Glutamatergic neuron (in vitro differentiated cells): ENCODE measurements at regions not wholly inside any gene's neighbourhood (a gene's known extent, or its start where the extent isn't known, plus 50 kb on each side); places are given as distances from the start of the nearest gene placed in this dataset.

Source experiments
- DNase-seq: peaks from one replicate; pipeline ENCODE4 v3.0.0; 2022
- H3K27ac Mint-ChIP-seq: one replicate; pipeline ENCODE4 v1.8.0; 2020; ENCODE audit warnings: mild to moderate bottlenecking, mixed read lengths, inconsistent platforms; ENCODE audit not compliant: unreplicated experiment
- H3K27me3 Mint-ChIP-seq: one replicate; pipeline ENCODE4 v1.8.0; 2020; ENCODE audit warnings: mild to moderate bottlenecking, moderate library complexity, mixed read lengths, inconsistent platforms; ENCODE audit not compliant: unreplicated experiment
- H3K36me3 Mint-ChIP-seq: one replicate; pipeline ENCODE4 v1.8.0; 2020; ENCODE audit warnings: mild to moderate bottlenecking, mixed read lengths, inconsistent platforms; ENCODE audit not compliant: unreplicated experiment
- H3K4me1 Mint-ChIP-seq: one replicate; pipeline ENCODE4 v1.8.0; 2020; ENCODE audit warnings: mild to moderate bottlenecking, low read depth, mixed read lengths, inconsistent platforms; ENCODE audit not compliant: unreplicated experiment
- H3K4me3 Mint-ChIP-seq: one replicate; pipeline ENCODE4 v1.8.0; 2020; ENCODE audit warnings: mild to moderate bottlenecking, mixed read lengths, inconsistent platforms; ENCODE audit not compliant: unreplicated experiment
- H3K9me3 Mint-ChIP-seq: one replicate; pipeline ENCODE4 v1.8.0; 2020; ENCODE audit warnings: mild to moderate bottlenecking, moderate library complexity, mixed read lengths, inconsistent platforms; ENCODE audit not compliant: unreplicated experiment
- CTCF ChIP-seq: fragments of 200-600 bp; sonication (generic); IDR thresholded peaks from one replicate; pipeline ENCODE4 v1.5.0; 2021; ENCODE audit not compliant: partially characterized antibody, unreplicated experiment

- H3K36me3 Mint-ChIP-seq, result peaks cover 4% of the 10 kb centered on the region
These were observed 642.0 kb downstream of the MID1IP1 start for GRCh38 chrX:39443240-39443639.

GRCh38 chrX:39445336-39445735, 644.1 kb downstream of the MID1IP1 start:
- no peak overlapping the region for H3K27ac Mint-ChIP-seq

More at GRCh38 chrX:39443240-39443639, 642.0 kb downstream of the MID1IP1 start:
- no peak for TF ChIP-seq CTCF
- Mint-ChIP-seq H3K4me3 (no peak overlapping the region), H3K27me3 (peaks cover 4% of the 10 kb centered on the region), H3K9me3 (peaks cover 9% of the 10 kb centered on the region), H3K4me1 (no peaks in the 10 kb centered on the region), H3K27ac (no peak overlapping the region)
- no peak for DNase-seq

GRCh38 chrX:39449352-39449751, 648.1 kb downstream of the MID1IP1 start:
- H3K27ac Mint-ChIP-seq, result no peak overlapping the region
- peaks cover 9% of the 10 kb centered on the region for H3K9me3 Mint-ChIP-seq

More at GRCh38 chrX:39445336-39445735, 644.1 kb downstream of the MID1IP1 start:
- Mint-ChIP-seq H3K36me3 (peaks cover 4% of the 10 kb centered on the region), H3K9me3 (peaks cover 9% of the 10 kb centered on the region), H3K27me3 (peaks cover 4% of the 10 kb centered on the region), H3K4me1 (peaks cover 1% of the 10 kb centered on the region), H3K4me3 (no peak overlapping the region)
- peak; percentile 40 for TF ChIP-seq CTCF
- no peak for DNase-seq

GRCh38 chrX:39450234-39450977, 647.4 kb downstream of the BCOR start:
- Mint-ChIP-seq H3K27ac (peak overlapping the region; percentile 82), H3K4me1 (peaks cover 17% of the 10 kb centered on the region), H3K9me3 (peaks cover 6% of the 10 kb centered on the region)

More at GRCh38 chrX:39449352-39449751, 648.1 kb downstream of the MID1IP1 start:
- no peaks in the 10 kb centered on the region for H3K36me3 Mint-ChIP-seq
- peaks cover 4% of the 10 kb centered on the region for H3K27me3 Mint-ChIP-seq
- H3K4me1 Mint-ChIP-seq, result peaks cover 14% of the 10 kb centered on the region
- H3K4me3 Mint-ChIP-seq, result no peak overlapping the region
- TF ChIP-seq CTCF, result no peak
- no peak for DNase-seq

More at GRCh38 chrX:39450234-39450977, 647.4 kb downstream of the BCOR start:
- Mint-ChIP-seq H3K36me3 (no peaks in the 10 kb centered on the region), H3K4me3 (no peak overlapping the region), H3K27me3 (peaks cover 2% of the 10 kb centered on the region)
- no peak for DNase-seq
- TF ChIP-seq CTCF, result no peak
